ENCODE measurements at regions not wholly inside any gene's neighbourhood (a gene's known extent, or its start where the extent isn't known, plus 50 kb on each side); places are given as distances from the start of the nearest gene placed in this dataset.
A peak's percentile ranks its signal among the peaks of the same experiment; 100 is the strongest.

- no peak for DNase-seq
These were observed 53.7 kb upstream of the TRAK1 start for GRCh38 chr3:42037318-42037945.

GRCh38 chr3:42036483-42036823 is 54.7 kb upstream of the TRAK1 start:
- DNase-seq, result peak; percentile 83

GRCh38 chr3:42035816-42036482 is 55.2 kb upstream of the TRAK1 start:
- DNase-seq, result no peak

- no peak for DNase-seq
These were observed 56.1 kb upstream of the TRAK1 start for GRCh38 chr3:42035007-42035406.

GRCh38 chr3:42033741-42034140 is 57.4 kb upstream of the TRAK1 start:
- no peak for DNase-seq

- peak; percentile 65 for DNase-seq
These were observed 58.3 kb upstream of the TRAK1 start for GRCh38 chr3:42032693-42033349.

GRCh38 chr3:42031808-42032480 is 59.2 kb upstream of the TRAK1 start:
- no peak for DNase-seq

GRCh38 chr3:42028474-42028873 is 62.7 kb upstream of the TRAK1 start:
- DNase-seq, result no peak

GRCh38 chr3:42027571-42027970 is 63.6 kb upstream of the TRAK1 start:
- peak; percentile 47 for DNase-seq

- peak; percentile 91 for DNase-seq
These were observed 63.7 kb upstream of the ULK4 start for GRCh38 chr3:42025370-42026138.

GRCh38 chr3:42024591-42025351 is 62.9 kb upstream of the ULK4 start:
- DNase-seq, result no peak

GRCh38 chr3:42023380-42023779 is 61.5 kb upstream of the ULK4 start:
- DNase-seq, result no peak

- DNase-seq, result no peak
These were observed 60.5 kb upstream of the ULK4 start for GRCh38 chr3:42022355-42022754.

- DNase-seq, result peak; percentile 26
These were observed 58.9 kb upstream of the ULK4 start for GRCh38 chr3:42020684-42021307.

GRCh38 chr3:42019953-42020260 is 58.0 kb upstream of the ULK4 start:
- DNase-seq, result no peak

GRCh38 chr3:42019144-42019952 is 57.4 kb upstream of the ULK4 start:
- DNase-seq, result no peak

GRCh38 chr3:42014921-42015533 is 53.1 kb upstream of the ULK4 start:
- peak; percentile 49 for DNase-seq

GRCh38 chr3:42014458-42014920 is 52.6 kb upstream of the ULK4 start:
- DNase-seq, result peak; percentile 53

GRCh38 chr3:42013691-42014457 is 52.0 kb upstream of the ULK4 start:
- no peak for DNase-seq
